Ovary (tissue), 3 donors: ENCODE measurements at regions not wholly inside any gene's neighbourhood (a gene's known extent, or its start where the extent isn't known, plus 50 kb on each side); places are given as distances from the start of the nearest gene placed in this dataset.

Source experiments
- CTCF ChIP-seq, 3 donors: fragments of 450-650 bp in 2 of 3; fragments of 200-600 bp in 1 of 3; IDR thresholded peaks; one replicate each; pipeline versions ENCODE4 v1.5.1 to v1.8.0; 2016 to 2022; ENCODE audit warnings: antibody characterized with exemption in 3 of 3, mild to moderate bottlenecking in 1 of 3
- EP300 ChIP-seq: sonication (generic); formaldehyde crosslinking; IDR thresholded peaks from one replicate; pipeline ENCODE4 v1.6.1; 2017; ENCODE audit warnings: antibody characterized with exemption
- POLR2A ChIP-seq: fragments of 450-650 bp; IDR thresholded peaks from one replicate; pipeline ENCODE4 v1.6.1; 2017; ENCODE audit warnings: antibody characterized with exemption, mild to moderate bottlenecking, moderate library complexity
- donor health status: DM: no; HTN: no; CAD: no.

GRCh38 chr5:118761814-118762213, 226.5 kb downstream of the DTWD2 start:
- no peak for TF ChIP-seq CTCF (IDR thresholded peaks at IDR 0.05)
- no peak for TF ChIP-seq POLR2A
- TF ChIP-seq EP300 = no peak
